BJ (cell line): ENCODE measurements at regions not wholly inside any gene's neighbourhood (a gene's known extent, or its start where the extent isn't known, plus 50 kb on each side); places are given as distances from the start of the nearest gene placed in this dataset.

Source experiments
- CTCF ChIA-PET: fragments of 350-600 bp; formaldehyde crosslinking; extraction: SDS; loops from one replicate; lab custom pipeline; 2021; ENCODE audit warnings: antibody characterized with exemption, inconsistent platforms; lab: Yijun Ruan, JAX
- POLR2A ChIA-PET: fragments of 300-600 bp; sonication (Branson Sonifier 250); formaldehyde crosslinking; extraction: SDS; loops from one replicate; lab custom pipeline; 2021; ENCODE audit warnings: antibody characterized with exemption; lab: Charles Lee
- DNase-seq: peaks from one replicate; pipeline ENCODE4 v3.0.0-alpha.2; 2011; ENCODE audit warnings: low read depth
- H3K27me3 ChIP-seq: 2 replicates; pipeline ENCODE4 v1.6.0; 2011; ENCODE audit warnings: low read length; ENCODE audit not compliant: control insufficient read depth, insufficient read depth
- H3K36me3 ChIP-seq: 2 replicates; pipeline ENCODE4 v1.5.1; 2011; ENCODE audit warnings: low read length; ENCODE audit not compliant: control insufficient read depth, insufficient read depth
- H3K4me3 ChIP-seq: 2 replicates; pipeline ENCODE4 v1.5.1; 2011; ENCODE audit warnings: low read depth, mild to moderate bottlenecking, control low read depth, low read length
- CTCF ChIP-seq: IDR thresholded peaks from 2 replicates; pipeline ENCODE4 v1.5.1; 2011; ENCODE audit warnings: low read depth, mild to moderate bottlenecking, control low read depth, inconsistent platforms, low read length, moderate library complexity; ENCODE audit not compliant: insufficient read depth

GRCh38 chr16:86087896-86088230 is 188.9 kb downstream of the IRF8 start:
- POLR2A ChIA-PET, result no interaction called here
- TF ChIP-seq CTCF, result no peak
- CTCF ChIA-PET, result interaction anchor here (0.9 kb wide), 1 partner anchor 432 kb away, joined by 3 read pairs; no protein-coding TSS in a partner anchor
- Histone ChIP-seq H3K36me3 (no peaks in the 10 kb centered on the region), H3K27me3 (peaks cover 5% of the 10 kb centered on the region), H3K4me3 (no peak overlapping the region)
- no peak for DNase-seq

- no peak for TF ChIP-seq CTCF
- Histone ChIP-seq H3K36me3 (no peaks in the 10 kb centered on the region), H3K4me3 (no peak overlapping the region), H3K27me3 (peaks cover 5% of the 10 kb centered on the region)
- ChIA-PET POLR2A (no interaction called here), CTCF (interaction anchor here (0.9 kb wide), 1 partner anchor 432 kb away, joined by 3 read pairs; no protein-coding TSS in a partner anchor)
- DNase-seq, result no peak
Measured at GRCh38 chr16:86088287-86088686, 189.3 kb downstream of the IRF8 start.

GRCh38 chr16:86088816-86089215 is 189.9 kb downstream of the IRF8 start:
- Histone ChIP-seq H3K4me3 (no peak overlapping the region), H3K27me3 (peaks cover 1% of the 10 kb centered on the region), H3K36me3 (no peaks in the 10 kb centered on the region)
- CTCF ChIA-PET, result interaction anchor here (0.9 kb wide), 1 partner anchor 431 kb away, joined by 3 read pairs; no protein-coding TSS in a partner anchor
- POLR2A ChIA-PET, result no interaction called here
- DNase-seq, result no peak
- TF ChIP-seq CTCF, result no peak

GRCh38 chr16:86089334-86089900 is 190.5 kb downstream of the IRF8 start:
- TF ChIP-seq CTCF, result no peak
- POLR2A ChIA-PET, result no interaction called here
- H3K4me3 ChIP-seq, result no peak overlapping the region
- H3K27me3 ChIP-seq, result peaks cover 1% of the 10 kb centered on the region
- CTCF ChIA-PET, result interaction anchor here (1.0 kb wide), 1 partner anchor 428 kb away, joined by 3 read pairs; no protein-coding TSS in a partner anchor
- H3K36me3 ChIP-seq, result no peaks in the 10 kb centered on the region
- no peak for DNase-seq

- no peak overlapping the region for H3K4me3 ChIP-seq
- no peak for DNase-seq
- peaks cover 1% of the 10 kb centered on the region for H3K27me3 ChIP-seq
- ChIA-PET CTCF (interaction anchor here (1.0 kb wide), 1 partner anchor 428 kb away, joined by 3 read pairs; no protein-coding TSS in a partner anchor), POLR2A (no interaction called here)
- no peak for TF ChIP-seq CTCF
- no peaks in the 10 kb centered on the region for H3K36me3 ChIP-seq
Measured at GRCh38 chr16:86089991-86090390, 191.0 kb downstream of the IRF8 start.
